Cardiac fibroblast (primary cell): ENCODE measurements at regions not wholly inside any gene's neighbourhood (a gene's known extent, or its start where the extent isn't known, plus 50 kb on each side); places are given as distances from the start of the nearest gene placed in this dataset.

Source experiments
- DNase-seq, 2 donors: peaks; one replicate each; pipeline versions ENCODE4 v3.0.0 to v3.0.0-alpha.2; 2010; ENCODE audit warnings: low read depth in 2 of 2
- H3K4me3 ChIP-seq, 2 donors: replicated peaks in 1 of 2; 1 replicate in 1 of 2; 2 replicates in 1 of 2; pipeline ENCODE4 v1.5.1; 2011; ENCODE audit warnings: low read depth in 2 of 2, low read length in 2 of 2, mild to moderate bottlenecking in 2 of 2, moderate library complexity in 1 of 2
- CTCF ChIP-seq: IDR thresholded peaks from one replicate; pipeline ENCODE4 v1.5.1; 2011; ENCODE audit warnings: low read depth, mild to moderate bottlenecking, low read length, inconsistent platforms

GRCh38 chr1:112304126-112304525 is 91.9 kb upstream of the CTTNBP2NL start:
- no peak overlapping the region for H3K4me3 ChIP-seq
- no peak for DNase-seq
- TF ChIP-seq CTCF: no peak

- no peak for DNase-seq
- H3K4me3 ChIP-seq: no peak overlapping the region
- no peak for TF ChIP-seq CTCF
Measured at GRCh38 chr1:112304612-112305011, 91.4 kb upstream of the CTTNBP2NL start.

GRCh38 chr1:112307930-112308591 is 88.0 kb upstream of the CTTNBP2NL start:
- TF ChIP-seq CTCF: no peak
- H3K4me3 ChIP-seq: no peak overlapping the region
- DNase-seq: no peak

GRCh38 chr1:112308716-112309115 is 87.3 kb upstream of the CTTNBP2NL start:
- DNase-seq: no peak
- no peak overlapping the region for H3K4me3 ChIP-seq
- no peak for TF ChIP-seq CTCF

- no peak for DNase-seq
- no peak overlapping the region for H3K4me3 ChIP-seq
- no peak for TF ChIP-seq CTCF
Measured at GRCh38 chr1:112309499-112309898, 86.5 kb upstream of the CTTNBP2NL start.

- no peak for DNase-seq
- H3K4me3 ChIP-seq: no peak overlapping the region
- no peak for TF ChIP-seq CTCF
Measured at GRCh38 chr1:112312315-112312714, 83.7 kb upstream of the CTTNBP2NL start.

- no peak overlapping the region for H3K4me3 ChIP-seq
- DNase-seq: no peak
- TF ChIP-seq CTCF: no peak
Measured at GRCh38 chr1:112312879-112313278, 83.1 kb upstream of the CTTNBP2NL start.
